ENCODE measurements at regions not wholly inside any gene's neighbourhood (a gene's known extent, or its start where the extent isn't known, plus 50 kb on each side); places are given as distances from the start of the nearest gene placed in this dataset.
"Not testable (repeated sequence)": the region's sequence is repeated elsewhere in the genome, so short reads cannot be mapped to it uniquely, and the experiment has no call there.

- H3K4me1 Mint-ChIP-seq, result no peaks in the 10 kb centered on the region
- H3K4me3 Mint-ChIP-seq, result no peak overlapping the region
- no peak overlapping the region for H3K27ac Mint-ChIP-seq
- H3K27me3 Mint-ChIP-seq, result no peaks in the 10 kb centered on the region
- H3K36me3 Mint-ChIP-seq (ENCODE audit: low read depth), result no peaks in the 10 kb centered on the region
- H3K9me3 Mint-ChIP-seq, result no peaks in the 10 kb centered on the region
- no peak for DNase-seq
- no peak for ATAC-seq
Measured at GRCh38 chr12:74235342-74235741, 302.3 kb upstream of the ATXN7L3B start.

GRCh38 chr12:74241341-74241740 lies 296.3 kb upstream of the ATXN7L3B start:
- Mint-ChIP-seq H3K27me3 (no peaks in the 10 kb centered on the region), H3K4me1 (no peaks in the 10 kb centered on the region), H3K4me3 (no peak overlapping the region), H3K9me3 (peaks cover 5% of the 10 kb centered on the region), H3K36me3 (ENCODE audit: low read depth) (no peaks in the 10 kb centered on the region), H3K27ac (no peak overlapping the region)
- ATAC-seq, result no peak
- DNase-seq, result no peak

- Mint-ChIP-seq H3K27ac (no peak overlapping the region), H3K4me3 (no peak overlapping the region), H3K4me1 (no peaks in the 10 kb centered on the region), H3K36me3 (ENCODE audit: low read depth) (no peaks in the 10 kb centered on the region), H3K9me3 (peaks cover 5% of the 10 kb centered on the region), H3K27me3 (no peaks in the 10 kb centered on the region)
- ATAC-seq (no peak), DNase-seq (no peak)
Measured at GRCh38 chr12:74242088-74242487, 295.5 kb upstream of the ATXN7L3B start.

GRCh38 chr12:74245458-74245857 lies 292.2 kb upstream of the ATXN7L3B start:
- H3K9me3 Mint-ChIP-seq, result peaks cover 5% of the 10 kb centered on the region
- no peaks in the 10 kb centered on the region for H3K27me3 Mint-ChIP-seq
- ATAC-seq, result no peak
- H3K27ac Mint-ChIP-seq, result no peak overlapping the region
- H3K36me3 Mint-ChIP-seq (ENCODE audit: low read depth), result no peaks in the 10 kb centered on the region
- H3K4me1 Mint-ChIP-seq, result no peaks in the 10 kb centered on the region
- H3K4me3 Mint-ChIP-seq, result no peak overlapping the region
- DNase-seq, result no peak

GRCh38 chr12:74250891-74251290 lies 286.7 kb upstream of the ATXN7L3B start:
- no peaks in the 10 kb centered on the region for H3K4me1 Mint-ChIP-seq
- DNase-seq (no peak), ATAC-seq (no peak)
- H3K27me3 Mint-ChIP-seq, result no peaks in the 10 kb centered on the region
- no peaks in the 10 kb centered on the region for H3K36me3 Mint-ChIP-seq (ENCODE audit: low read depth)
- no peak overlapping the region for H3K27ac Mint-ChIP-seq
- no peak overlapping the region for H3K4me3 Mint-ChIP-seq
- H3K9me3 Mint-ChIP-seq, result peaks cover 13% of the 10 kb centered on the region

GRCh38 chr12:74253826-74254225 lies 283.8 kb upstream of the ATXN7L3B start:
- H3K27ac Mint-ChIP-seq; H3K4me3 Mint-ChIP-seq; DNase-seq; ATAC-seq; H3K27me3 Mint-ChIP-seq; H3K4me1 Mint-ChIP-seq; H3K36me3 Mint-ChIP-seq (ENCODE audit: low read depth): not testable (repeated sequence)
- H3K9me3 Mint-ChIP-seq, result peaks cover 13% of the 10 kb centered on the region

GRCh38 chr12:74254784-74255183 lies 282.9 kb upstream of the ATXN7L3B start:
- no peaks in the 10 kb centered on the region for H3K4me1 Mint-ChIP-seq
- H3K4me3 Mint-ChIP-seq, result no peak overlapping the region
- DNase-seq, result no peak
- no peaks in the 10 kb centered on the region for H3K36me3 Mint-ChIP-seq (ENCODE audit: low read depth)
- no peaks in the 10 kb centered on the region for H3K27me3 Mint-ChIP-seq
- peaks cover 13% of the 10 kb centered on the region for H3K9me3 Mint-ChIP-seq
- no peak for ATAC-seq
- no peak overlapping the region for H3K27ac Mint-ChIP-seq

GRCh38 chr12:74259199-74259598 lies 278.4 kb upstream of the ATXN7L3B start:
- DNase-seq, result no peak
- no peak overlapping the region for H3K4me3 Mint-ChIP-seq
- H3K27ac Mint-ChIP-seq, result no peak overlapping the region
- H3K36me3 Mint-ChIP-seq (ENCODE audit: low read depth), result no peaks in the 10 kb centered on the region
- no peaks in the 10 kb centered on the region for H3K27me3 Mint-ChIP-seq
- H3K9me3 Mint-ChIP-seq, result peaks cover under 1% of the 10 kb centered on the region
- no peaks in the 10 kb centered on the region for H3K4me1 Mint-ChIP-seq
- ATAC-seq, result no peak

GRCh38 chr12:74264692-74265091 lies 272.9 kb upstream of the ATXN7L3B start:
- no peaks in the 10 kb centered on the region for H3K9me3 Mint-ChIP-seq
- no peak overlapping the region for H3K4me3 Mint-ChIP-seq
- no peaks in the 10 kb centered on the region for H3K27me3 Mint-ChIP-seq
- H3K4me1 Mint-ChIP-seq, result no peaks in the 10 kb centered on the region
- ATAC-seq (no peak), DNase-seq (no peak)
- no peaks in the 10 kb centered on the region for H3K36me3 Mint-ChIP-seq (ENCODE audit: low read depth)
- H3K27ac Mint-ChIP-seq, result no peak overlapping the region

- DNase-seq; H3K4me3 Mint-ChIP-seq; ATAC-seq; H3K27ac Mint-ChIP-seq; H3K27me3 Mint-ChIP-seq; H3K9me3 Mint-ChIP-seq; H3K36me3 Mint-ChIP-seq (ENCODE audit: low read depth); H3K4me1 Mint-ChIP-seq: not testable (repeated sequence)
Measured at GRCh38 chr12:74269355-74269754, 268.3 kb upstream of the ATXN7L3B start.

- H3K4me3 Mint-ChIP-seq, result no peak overlapping the region
- no peaks in the 10 kb centered on the region for H3K27me3 Mint-ChIP-seq
- H3K4me1 Mint-ChIP-seq, result no peaks in the 10 kb centered on the region
- no peak for DNase-seq
- peaks cover 12% of the 10 kb centered on the region for H3K9me3 Mint-ChIP-seq
- no peak for ATAC-seq
- no peak overlapping the region for H3K27ac Mint-ChIP-seq
- no peaks in the 10 kb centered on the region for H3K36me3 Mint-ChIP-seq (ENCODE audit: low read depth)
Measured at GRCh38 chr12:74280156-74280655, 257.4 kb upstream of the ATXN7L3B start.

- not testable (repeated sequence) for ATAC-seq, H3K4me1 Mint-ChIP-seq, H3K27me3 Mint-ChIP-seq
Measured at GRCh38 chr12:74281401-74282180, 256.0 kb upstream of the ATXN7L3B start.

GRCh38 chr12:74283646-74284045 lies 254.0 kb upstream of the ATXN7L3B start:
- ATAC-seq (no peak), DNase-seq (no peak)
- Mint-ChIP-seq H3K9me3 (no peaks in the 10 kb centered on the region), H3K36me3 (ENCODE audit: low read depth) (no peaks in the 10 kb centered on the region), H3K27me3 (no peaks in the 10 kb centered on the region), H3K4me1 (no peaks in the 10 kb centered on the region), H3K27ac (no peak overlapping the region), H3K4me3 (no peak overlapping the region)

More at GRCh38 chr12:74281401-74282180, 256.0 kb upstream of the ATXN7L3B start:
- not testable (repeated sequence) for H3K9me3 Mint-ChIP-seq; H3K36me3 Mint-ChIP-seq (ENCODE audit: low read depth); DNase-seq; H3K27ac Mint-ChIP-seq; H3K4me3 Mint-ChIP-seq

GRCh38 chr12:74285773-74286172 lies 251.9 kb upstream of the ATXN7L3B start:
- H3K4me1 Mint-ChIP-seq, result no peaks in the 10 kb centered on the region
- DNase-seq, result no peak

GRCh38 chr12:74286254-74286653 lies 251.4 kb upstream of the ATXN7L3B start:
- ATAC-seq, result no peak
- Mint-ChIP-seq H3K9me3 (no peaks in the 10 kb centered on the region), H3K4me1 (no peaks in the 10 kb centered on the region), H3K36me3 (ENCODE audit: low read depth) (no peaks in the 10 kb centered on the region), H3K27me3 (no peaks in the 10 kb centered on the region), H3K4me3 (no peak overlapping the region), H3K27ac (no peak overlapping the region)
- DNase-seq, result no peak

More at GRCh38 chr12:74285773-74286172, 251.9 kb upstream of the ATXN7L3B start:
- no peak for ATAC-seq
- no peak overlapping the region for H3K27ac Mint-ChIP-seq
- H3K4me3 Mint-ChIP-seq, result no peak overlapping the region
- no peaks in the 10 kb centered on the region for H3K9me3 Mint-ChIP-seq
- no peaks in the 10 kb centered on the region for H3K36me3 Mint-ChIP-seq (ENCODE audit: low read depth)
- H3K27me3 Mint-ChIP-seq, result no peaks in the 10 kb centered on the region

Measured in activated naive CD8-positive, alpha-beta T cell treated with anti-CD3 and anti-CD28 coated beads, Interleukin-2, amount 50 U/mL, for 24 hours (primary cell).